Stimulated activated CD4-positive, alpha-beta T cell treated with anti-CD3 and anti-CD28 coated beads, Interleukin-15, amount 100 ng/mL, for 24 hours (primary cell): ENCODE measurements at regions not wholly inside any gene's neighbourhood (a gene's known extent, or its start where the extent isn't known, plus 50 kb on each side); places are given as distances from the start of the nearest gene placed in this dataset.
A peak's percentile ranks its signal among the peaks of the same experiment; 100 is the strongest.
"Not testable (repeated sequence)": the region's sequence is repeated elsewhere in the genome, so short reads cannot be mapped to it uniquely, and the experiment has no call there.

ENCODE experiments used
- DNase-seq: peaks from one replicate; pipeline ENCODE4 v3.0.0-alpha.2; 2020

DNA sequence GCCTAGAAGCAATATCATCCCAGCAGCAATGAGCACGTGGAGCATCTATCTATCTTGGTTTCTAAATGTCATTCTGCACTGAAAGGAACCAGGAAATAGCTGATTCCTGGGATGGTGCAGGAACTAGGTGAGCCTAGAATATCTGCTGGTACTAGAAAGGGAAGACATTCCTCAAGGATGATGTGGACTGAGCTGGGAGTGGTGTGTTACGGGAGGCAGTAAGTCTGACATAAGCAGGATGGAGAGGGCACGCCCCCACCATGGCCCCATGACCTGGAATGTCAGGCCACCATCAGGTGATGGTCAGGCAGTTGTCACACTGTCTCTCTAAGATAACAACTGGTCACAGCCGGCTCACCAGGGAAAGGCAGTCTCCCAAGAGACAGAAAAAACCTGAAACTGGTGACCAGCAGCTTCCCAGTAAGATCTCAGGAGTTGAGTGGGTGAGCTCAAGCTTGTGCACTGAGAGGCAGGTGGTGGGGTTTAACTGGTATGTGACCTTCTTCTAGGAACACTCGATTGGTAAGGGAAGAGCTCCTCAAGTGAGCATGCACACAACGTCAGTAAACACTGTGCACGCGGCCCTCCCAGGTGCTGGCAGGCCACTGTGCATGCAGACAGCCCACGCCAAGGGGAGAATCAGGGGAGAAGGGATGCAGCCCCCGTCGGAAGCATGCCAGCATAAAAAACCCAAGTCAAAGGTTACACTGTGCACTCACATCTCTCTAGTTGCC is 148.7 kb downstream of the ADSS2 start:
- DNase-seq, result no peak

DNA sequence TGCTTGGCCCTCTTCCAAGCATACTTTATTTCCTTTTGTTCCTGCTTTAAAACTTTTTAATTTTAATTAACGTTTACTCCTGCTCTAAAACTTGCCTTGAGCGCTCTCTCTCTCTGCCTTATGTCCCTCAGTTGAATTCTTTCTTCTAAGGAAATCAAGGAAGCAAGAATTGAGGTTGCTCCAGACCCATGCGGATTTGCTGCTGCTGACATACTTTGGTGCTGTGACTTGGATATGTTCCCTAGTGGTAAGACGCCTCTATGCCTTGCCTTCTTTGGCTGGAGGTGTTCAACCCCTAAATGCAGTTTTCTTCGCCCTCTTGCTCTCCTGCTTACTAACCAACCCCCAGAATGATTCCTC is 148.1 kb downstream of the ADSS2 start:
- no peak for DNase-seq

DNA sequence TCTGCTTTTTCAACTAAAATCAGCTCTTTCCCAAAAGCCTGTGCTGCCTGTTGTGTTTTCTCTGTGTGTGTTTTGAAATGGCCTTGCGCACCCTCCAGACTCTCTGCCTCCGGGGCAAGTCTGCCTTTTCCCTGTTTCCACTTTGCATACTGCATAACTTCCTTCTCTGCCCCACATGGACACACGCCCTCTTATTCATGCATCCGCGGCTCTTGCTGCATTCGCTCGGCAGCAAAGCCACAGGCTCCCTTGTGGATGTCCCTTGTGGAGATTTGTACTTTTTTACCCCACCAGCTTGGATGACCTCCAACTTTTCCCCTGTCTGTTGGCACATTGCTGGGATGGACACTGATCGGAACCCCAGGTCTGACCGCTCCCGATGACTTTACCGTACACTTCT is 147.6 kb downstream of the ADSS2 start:
- no peak for DNase-seq

DNA sequence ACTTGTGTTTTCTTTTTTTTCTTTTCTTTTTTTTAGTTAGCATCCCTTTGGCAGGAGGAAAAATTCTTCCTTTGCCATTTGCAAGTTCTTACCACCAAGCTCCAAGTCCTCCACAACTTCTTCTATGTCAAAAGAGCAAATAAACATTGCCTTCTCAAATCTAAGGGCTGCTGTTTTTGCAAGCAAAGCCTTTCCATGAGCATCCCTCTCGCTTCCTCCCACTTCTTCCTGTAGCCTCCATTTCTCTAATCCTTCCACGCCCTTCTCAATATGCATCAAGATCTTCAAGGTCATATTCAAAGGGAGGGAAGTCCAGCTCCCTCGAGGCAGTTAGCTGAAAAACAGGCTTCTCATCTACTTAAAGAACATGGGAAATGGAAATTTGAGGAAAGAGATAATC is 147.1 kb downstream of the ADSS2 start:
- DNase-seq, result no peak

DNA sequence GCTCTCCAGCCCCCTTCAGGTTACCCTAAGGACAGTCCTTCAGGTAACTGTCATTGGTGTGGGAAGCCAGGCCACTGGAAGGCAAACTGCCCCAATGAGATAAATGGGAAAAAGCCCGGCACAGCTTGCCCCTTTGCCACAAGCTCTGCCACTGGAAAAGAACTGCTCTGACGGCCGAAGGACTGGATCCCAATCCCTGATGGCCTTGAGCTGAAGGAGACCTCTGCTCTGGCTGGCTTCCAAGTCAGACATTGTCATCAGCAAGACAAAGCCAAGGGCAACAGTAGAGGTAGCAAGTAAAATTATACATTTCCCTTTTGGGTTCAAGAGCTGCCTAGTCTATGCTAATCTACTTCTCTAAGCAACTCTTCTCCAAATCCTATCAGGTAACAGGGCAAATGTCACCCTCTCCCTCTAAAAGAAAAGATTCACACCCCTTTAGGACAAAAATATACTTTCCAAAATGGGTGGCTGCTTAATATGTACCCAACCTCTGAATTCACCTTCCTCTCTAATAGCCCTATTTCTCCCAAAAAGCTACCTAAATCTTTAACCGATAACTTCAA is 145.8 kb downstream of the ADSS2 start:
- no peak for DNase-seq

DNA sequence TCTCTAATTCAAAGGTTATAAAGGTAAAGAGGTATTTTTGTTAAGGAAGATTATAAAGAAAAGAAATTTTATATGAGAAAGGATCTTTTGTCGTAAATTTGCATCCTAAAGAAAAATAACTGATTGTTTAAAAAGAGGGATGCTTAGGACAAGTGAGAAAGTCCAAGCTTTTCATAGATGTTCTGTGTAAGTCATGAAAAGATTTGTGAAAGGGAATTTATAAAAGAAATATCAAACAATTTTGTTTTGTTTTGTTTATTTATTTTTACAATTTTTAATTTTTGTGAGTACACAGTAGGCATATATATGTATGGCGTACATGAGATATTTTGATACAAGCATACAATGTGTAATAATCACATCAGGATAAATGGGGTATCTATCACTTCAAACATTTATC is 145.2 kb downstream of the ADSS2 start:
- no peak for DNase-seq

DNA sequence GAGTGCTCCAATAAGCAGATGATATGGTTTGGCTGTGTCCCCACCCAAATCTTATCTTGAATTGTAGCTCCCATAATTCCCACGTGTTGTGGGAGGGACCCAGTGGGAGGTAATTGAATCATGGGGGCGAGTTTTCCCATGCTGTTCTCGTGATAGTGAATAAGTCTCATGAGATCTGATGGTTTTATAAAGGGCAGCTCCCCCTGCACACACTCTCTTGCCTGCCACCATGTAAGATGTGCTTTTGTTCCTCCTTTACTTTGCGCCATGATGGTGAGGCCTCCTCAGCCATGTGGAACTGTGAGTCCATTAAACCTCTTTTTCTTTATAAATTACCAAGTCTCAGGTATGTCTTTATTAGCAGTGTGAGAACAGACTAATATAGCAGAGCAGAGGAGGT is 142.5 kb downstream of the ADSS2 start:
- DNase-seq, result not testable (repeated sequence)

DNA sequence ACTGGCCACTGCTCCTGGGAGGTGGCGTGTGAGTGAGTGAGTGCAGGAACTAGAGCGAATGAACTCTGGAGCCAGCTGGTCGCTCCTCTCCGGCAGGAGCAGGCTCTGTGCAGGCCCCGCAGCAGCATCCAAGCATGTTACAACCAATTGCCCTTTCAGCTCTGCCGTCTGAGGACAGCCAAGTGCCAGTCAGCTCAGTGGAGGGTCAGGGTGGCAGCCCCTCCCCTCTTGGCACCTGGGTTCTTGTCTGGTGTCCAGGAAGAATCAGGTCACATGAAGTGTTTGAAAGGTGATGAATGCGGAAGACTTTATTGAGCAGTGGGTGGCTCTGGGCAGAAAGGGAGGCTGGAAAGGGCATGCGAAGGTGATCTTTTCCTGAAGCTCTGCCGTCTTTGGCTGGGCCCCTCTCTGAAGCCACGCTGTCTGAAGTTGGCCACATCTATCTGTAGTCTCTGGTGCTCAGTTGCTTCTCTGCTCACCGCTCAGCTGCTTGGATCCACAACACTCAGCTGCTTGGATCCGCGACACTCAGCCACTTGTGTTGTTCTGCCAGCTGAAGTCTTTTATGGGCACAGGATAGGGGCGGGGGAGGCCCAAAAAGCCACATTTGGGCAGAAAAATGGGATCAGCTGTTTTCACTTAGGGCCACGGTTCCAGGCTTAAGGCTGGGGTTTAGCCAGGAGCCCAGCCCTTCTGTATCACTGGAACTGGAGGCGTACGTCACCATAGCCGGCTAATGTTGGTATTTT is 139.8 kb downstream of the ADSS2 start:
- no peak for DNase-seq

DNA sequence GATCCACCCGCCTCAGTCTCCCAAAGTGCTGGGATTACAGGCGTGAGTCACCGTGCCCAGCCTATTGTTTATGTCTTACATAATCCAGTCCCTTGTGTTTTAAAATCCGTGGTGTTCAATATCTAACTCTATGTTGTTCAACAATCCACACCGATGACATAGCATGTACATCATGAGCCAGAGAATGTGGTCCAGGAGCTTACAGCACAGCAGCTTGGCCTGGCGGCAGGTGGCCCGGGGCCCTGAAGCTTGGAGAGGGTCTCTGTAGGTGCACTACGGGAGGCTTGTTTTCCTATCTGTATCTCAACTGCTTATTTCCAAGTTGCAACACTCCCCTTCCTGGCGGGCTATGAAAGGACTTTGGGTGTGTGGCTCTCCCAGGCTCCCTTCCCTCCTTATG is 138.4 kb downstream of the ADSS2 start:
- no peak for DNase-seq

DNA sequence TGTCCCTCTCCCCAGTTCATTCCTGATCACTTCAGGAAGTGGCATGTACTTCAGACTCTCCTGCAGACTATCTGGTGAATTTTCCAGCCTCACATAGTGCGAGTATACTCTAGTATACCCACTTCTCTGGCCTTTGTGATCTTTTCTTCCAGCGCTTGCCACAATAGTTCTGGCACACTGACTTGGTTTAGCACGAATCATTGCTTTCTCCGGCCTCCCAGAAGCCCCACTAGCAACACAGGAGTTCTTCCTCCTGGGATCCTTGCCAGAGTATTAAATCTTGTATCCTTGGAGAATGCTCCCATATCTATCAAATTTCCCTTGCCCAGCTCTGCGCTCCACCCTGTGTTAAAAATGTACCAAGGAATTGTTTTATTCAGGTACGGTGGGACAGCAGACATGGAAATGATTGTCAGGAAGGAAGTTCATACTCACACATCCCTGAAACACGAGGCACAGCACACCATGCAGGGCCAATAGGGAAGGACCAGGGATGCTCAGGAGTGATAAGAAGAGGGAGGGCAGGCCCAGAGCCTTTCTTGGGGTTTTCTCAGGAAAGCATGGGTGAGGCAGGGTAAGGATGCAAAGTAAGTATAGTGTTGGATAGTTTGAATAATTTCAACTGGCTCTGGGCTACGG is 136.7 kb downstream of the ADSS2 start:
- no peak for DNase-seq

DNA sequence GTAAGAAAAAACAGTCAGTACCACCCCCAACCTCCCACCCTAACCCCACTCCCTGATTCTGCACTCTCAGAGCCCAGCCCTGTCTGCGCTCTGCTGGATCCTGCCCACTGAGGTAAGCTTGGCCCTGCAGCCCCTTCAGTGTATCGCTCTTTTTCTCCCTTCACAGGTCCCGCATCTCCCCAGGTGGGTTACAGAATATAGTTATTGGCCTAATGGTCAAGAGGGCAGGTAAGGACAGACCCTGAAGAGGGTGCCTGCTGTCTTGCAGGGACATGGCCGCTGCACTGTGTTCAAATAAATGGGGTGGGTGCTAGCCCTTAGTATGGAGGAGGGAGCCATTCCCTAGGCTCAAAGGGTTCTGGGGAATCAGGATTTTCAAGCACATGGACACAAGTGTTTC is 135.7 kb downstream of the ADSS2 start:
- no peak for DNase-seq

DNA sequence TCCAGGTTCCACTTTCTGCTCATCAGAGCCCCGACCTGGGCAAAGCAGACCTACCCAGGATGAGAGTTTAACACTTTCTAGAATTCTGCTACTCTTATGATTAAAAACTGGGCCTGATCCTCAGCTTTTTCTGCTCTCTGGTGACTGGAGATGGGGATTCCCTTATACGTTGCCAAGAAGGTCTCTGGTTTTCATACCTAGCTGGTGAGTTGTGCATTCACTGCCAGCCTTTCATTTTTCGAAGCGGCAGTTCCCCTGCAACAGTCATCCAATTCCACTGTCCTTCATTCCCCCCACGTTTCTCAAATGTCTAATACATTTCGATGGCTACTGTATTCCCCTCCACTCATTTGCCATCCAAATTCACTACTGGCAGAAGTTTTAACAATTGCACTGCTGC is 135.3 kb downstream of the ADSS2 start:
- DNase-seq, result no peak

DNA sequence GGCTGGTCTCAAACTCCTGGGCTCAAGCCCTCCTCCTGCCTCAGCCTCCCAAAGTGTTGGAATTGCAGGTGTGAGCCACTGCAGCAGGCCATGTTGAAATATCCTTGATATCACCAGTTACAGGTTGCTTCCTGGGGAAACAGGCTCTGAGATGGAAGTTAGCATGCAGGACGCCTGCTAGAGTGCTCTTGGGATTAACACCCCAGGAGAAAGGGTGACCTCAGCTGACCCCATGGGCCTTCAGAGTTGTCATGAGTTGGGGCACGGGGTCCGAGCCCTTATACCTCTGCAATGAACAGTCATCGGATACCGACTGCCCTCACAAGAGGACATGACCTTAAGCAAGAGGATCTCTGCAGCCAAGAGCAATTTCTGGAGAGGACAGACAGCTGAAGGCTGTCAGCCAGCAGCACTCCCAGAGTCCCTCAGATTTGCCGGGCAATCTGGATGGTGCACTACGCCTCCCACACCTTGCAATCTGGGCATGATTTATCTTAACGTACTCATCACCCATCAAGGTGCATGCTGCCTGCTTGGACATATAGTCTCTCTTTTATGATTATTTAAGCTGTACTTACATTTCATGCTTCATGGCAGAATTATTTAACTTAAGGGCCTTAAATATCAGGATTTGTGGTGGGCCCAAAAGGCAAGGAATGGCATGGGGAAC is 134.6 kb downstream of the ADSS2 start:
- DNase-seq, result no peak

DNA sequence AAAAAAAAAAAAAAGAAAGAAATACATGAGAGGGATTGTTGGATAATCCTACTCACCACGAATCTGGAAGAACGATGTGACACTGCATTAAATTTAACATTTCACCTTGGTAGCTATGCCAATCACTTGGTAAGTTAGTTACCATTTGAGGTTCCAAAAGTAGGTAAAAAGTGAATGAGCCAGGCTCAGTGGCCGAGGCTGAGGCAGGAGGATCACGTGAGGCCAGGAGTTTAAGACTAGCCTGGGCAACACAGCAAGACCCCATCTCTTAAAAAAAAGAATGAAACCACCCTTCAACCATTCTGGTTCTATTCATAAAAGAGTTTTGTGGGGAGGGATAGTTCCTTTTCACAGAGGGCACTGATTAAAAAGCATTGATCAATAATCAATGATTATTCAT is 133.6 kb downstream of the ADSS2 start:
- no peak for DNase-seq

DNA sequence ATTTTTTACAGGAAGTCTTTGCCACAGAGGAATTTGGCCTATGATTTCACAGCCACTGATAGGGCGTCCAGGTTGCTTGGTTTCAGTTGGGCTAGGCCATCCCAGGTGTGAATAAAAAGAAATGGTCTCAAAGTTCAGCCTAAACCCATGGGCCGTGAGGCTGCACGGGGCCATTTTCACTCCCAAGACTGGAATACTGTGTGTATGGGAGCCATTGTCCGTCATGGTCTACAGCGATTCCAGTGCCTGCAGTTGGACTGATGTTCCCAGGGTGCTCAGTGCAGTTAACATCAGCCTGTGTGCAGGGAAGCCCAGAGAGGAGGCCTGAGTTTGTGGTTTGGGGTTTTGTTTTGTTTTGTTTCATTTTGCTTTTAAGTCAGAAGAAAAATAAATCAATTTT is 133.2 kb downstream of the ADSS2 start:
- no peak for DNase-seq

DNA sequence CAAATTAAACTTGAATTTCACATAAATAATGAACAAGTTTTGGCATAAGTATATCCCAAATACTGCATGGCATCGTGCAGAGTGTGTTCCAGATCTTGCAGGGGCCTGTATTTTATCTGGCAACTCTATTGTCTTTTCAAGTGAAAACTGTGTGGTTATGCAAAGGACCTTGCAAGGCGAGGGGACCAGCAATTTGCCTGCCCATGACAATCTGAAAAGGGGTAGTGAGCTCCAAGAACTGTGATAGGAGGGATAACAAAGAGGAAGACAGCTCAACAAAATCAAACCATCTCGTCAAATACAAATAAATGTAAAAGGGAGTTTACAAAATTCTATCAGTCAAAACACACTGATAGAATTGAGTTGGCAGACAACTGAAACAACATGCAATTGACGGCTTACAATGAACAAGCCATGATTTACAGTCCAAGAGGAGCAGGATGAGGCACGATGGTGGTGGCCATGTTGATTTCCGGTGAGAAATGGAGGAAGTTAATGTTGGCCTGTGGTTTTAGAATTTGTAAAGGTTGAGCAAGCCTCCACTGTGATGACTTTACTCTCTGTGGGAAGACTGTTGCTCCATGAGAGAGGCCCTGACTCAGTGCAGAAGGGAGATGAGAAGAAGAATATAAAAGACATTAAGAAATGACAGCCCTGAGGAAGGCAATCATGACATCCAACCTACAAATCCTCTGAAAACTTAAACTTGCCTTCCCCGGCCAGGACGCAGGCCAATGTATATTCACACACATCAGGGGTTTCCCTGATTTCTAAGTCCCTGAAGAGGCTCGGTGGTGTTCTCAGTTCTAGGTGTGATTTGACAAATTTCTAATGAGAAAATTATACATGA is 132.2 kb downstream of the ADSS2 start:
- peak; percentile 47 for DNase-seq

DNA sequence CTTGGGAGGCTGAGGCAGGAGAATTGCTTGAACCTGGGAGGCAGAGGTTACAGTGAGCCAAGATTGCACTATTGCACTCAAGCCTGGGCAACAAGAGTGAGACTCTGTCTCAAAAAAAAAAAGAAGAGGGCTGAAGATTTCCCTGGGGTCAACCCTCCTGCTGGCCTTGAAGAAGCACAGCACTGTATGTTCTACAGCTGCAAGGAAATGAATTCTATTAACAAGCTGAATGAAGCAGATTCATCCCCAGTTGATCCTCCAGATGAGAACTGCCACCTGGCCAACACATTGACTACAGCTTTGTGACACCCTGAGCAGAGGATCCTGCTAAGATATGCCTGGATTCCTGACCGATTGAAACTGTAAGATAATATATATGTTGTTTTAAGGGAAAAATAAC is 129.5 kb downstream of the ADSS2 start:
- no peak for DNase-seq

DNA sequence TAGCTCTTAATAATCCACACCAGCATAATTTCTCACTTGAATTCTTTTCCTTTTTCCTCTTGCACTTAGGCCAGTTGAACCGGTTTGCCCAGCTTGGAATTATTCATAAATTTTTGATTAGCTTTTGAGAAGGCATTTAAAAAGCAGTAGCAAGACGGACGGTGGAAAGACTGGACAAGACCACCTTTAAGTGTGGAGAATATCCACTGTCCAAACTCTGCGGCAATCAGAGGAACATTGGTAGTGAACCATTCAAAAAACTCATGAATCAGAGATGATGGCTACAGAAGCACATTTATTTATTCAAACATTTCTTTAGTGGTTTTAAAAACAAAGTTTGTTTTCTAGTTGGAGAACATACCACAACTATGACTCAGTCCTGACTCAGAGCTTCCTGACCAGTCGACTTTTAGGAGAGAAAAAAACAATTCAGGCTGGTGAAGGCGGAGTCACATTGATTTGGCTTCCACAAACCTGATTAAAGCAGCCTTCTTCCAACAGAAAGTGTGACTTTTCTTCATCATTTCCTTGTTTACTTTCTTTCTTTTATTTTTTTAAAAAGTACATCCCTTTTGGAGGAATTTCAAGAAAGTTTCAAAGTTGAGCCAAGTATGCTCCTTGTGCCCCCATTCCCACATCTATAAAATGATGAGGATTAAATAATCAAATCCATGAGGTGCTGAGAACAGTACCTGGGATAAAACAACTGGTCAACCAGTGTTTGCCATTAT is 128.8 kb downstream of the ADSS2 start:
- peak; percentile 22 for DNase-seq

DNA sequence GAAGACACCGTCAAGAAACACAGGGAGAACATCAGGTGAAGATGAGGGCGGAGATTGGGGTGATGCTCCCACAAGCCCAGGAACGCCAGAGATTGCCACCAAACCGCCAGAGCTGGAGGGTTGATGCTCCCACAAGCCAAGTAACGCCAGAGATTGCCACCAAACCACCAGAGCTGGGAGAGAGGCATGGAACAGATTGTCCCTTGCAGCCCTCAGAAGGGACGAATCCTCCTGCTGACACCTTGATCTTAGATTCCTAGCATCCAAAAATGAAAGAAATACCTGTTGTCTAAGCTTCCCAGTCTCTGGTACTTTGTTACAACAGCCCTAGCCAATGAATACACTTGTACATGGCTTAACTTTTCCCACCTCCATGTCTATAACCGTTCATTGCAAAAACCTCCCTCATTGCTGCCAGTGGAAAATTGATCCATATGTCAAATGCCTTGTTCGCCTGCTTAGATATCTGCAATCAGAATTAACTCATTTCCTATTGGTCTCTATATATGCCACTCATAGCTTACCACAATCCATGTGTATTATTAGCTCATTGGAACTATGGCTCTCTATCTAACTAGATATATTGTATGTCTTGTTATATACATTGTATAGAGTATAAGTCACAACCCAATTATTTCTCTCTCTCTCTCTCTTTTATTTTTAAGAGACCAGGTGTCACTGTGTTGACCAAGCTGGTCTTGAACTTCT is 127.4 kb downstream of the ADSS2 start:
- no peak for DNase-seq

DNA sequence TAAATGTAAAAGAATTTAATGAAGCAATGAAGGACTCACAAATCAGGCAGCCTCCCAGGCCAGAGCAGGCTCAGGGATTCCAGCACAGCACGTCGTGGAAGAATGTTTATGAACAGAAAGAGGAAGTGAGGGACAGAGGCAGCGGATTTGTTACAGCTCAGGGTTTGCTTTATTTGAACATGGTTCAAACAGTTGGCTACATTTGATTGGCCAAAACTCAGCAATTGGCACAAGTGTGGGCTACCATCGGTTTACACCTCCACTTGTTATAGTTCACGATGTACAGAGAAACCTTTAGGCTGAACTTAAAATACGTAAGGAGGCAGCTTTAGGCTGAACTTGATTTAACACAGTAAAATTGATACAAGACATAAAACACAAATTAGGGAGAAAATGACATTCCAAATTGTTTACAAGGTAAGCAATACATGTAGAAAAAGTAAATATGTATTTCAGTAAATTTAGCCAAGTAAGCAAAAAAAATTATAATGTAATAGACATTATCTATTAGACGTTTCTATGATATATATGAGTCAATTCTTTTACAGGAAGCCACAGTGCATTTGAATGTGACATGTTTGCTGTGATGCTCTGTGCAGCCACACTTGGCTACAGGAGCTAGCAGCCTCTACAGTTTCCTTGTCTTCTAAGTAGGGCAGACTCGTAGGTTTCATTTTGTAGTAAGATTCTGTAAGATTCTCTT is 126.5 kb downstream of the ADSS2 start:
- DNase-seq, result no peak
